CD1c-positive myeloid dendritic cell (primary cell): ENCODE measurements at regions not wholly inside any gene's neighbourhood (a gene's known extent, or its start where the extent isn't known, plus 50 kb on each side); places are given as distances from the start of the nearest gene placed in this dataset.
"Not testable (repeated sequence)": the region's sequence is repeated elsewhere in the genome, so short reads cannot be mapped to it uniquely, and the experiment has no call there.

Experiments used
- DNase-seq: peaks from one replicate; pipeline ENCODE4 v3.0.0-alpha.2; 2016; ENCODE audit errors: extremely low spot score

- no peak for DNase-seq
Measured at GRCh38 chr9:75669721-75670120, 220.8 kb upstream of the PCSK5 start.

- no peak for DNase-seq
Measured at GRCh38 chr9:75671354-75671753, 219.1 kb upstream of the PCSK5 start.

- no peak for DNase-seq
Measured at GRCh38 chr9:75672478-75672877, 218.0 kb upstream of the PCSK5 start.

DNA sequence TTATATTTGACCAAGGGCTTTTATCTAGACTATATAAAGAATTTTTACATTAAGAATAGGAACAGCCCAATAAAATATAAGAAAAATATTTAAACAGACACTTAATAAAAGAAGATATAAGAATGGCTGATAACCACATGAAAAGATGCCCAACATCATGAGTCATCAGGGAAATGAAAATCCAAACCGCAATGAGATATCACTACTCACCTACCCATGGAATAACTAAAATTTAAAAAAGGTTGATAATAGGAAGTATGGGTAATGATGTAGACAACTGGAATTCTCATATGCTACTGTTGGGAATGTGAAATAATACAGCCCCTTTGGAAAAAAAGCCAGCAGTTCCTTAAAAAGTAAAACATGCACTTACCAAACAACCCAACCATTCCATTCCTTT lies 206.9 kb upstream of the PCSK5 start:
- DNase-seq: no peak

GRCh38 chr9:75685062-75685461 lies 205.4 kb upstream of the PCSK5 start:
- DNase-seq: no peak

- no peak for DNase-seq
Measured at GRCh38 chr9:75687359-75687953, 203.0 kb upstream of the PCSK5 start.

- DNase-seq: not testable (repeated sequence)
Measured at GRCh38 chr9:75690551-75690950, 199.9 kb upstream of the PCSK5 start.

DNA sequence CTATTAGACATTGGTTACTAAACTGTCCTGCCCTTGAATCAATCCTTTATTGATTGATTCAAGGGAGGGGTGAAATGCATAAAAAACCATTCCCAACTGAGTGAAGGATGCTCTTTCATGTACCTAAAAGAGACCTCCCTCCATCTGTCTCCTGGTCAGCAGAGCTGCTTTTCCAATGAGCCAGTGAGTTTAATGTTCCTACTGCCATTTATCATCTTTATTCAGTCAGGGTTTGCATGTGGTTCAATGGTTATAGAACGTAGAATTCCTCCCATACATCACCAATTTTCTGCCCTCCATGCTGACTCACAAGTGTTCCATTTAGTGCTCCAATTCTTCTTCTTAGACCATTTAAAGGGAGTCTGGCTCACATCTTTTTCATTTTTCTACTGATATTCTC lies 199.1 kb upstream of the PCSK5 start:
- no peak for DNase-seq

DNA sequence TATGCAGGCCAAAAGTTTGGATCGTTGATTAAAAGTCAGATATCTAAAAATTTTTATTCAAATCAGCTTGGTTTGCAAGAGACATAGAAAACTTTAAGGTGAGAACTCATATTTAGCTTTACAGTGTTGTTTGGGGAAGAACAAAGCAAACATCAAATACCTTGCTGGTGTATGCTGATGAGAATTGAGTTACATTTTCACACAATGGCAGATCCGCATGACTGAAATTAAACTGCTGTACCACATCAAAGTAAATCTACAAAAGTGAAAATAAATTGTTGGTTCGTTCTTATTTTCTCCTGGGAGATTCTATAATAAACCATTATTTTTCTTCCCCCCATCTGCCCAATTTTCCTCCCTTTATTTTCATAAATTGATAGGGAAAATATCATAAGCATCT lies 198.2 kb upstream of the PCSK5 start:
- DNase-seq: no peak

- no peak for DNase-seq
Measured at GRCh38 chr9:75695921-75696320, 194.6 kb upstream of the PCSK5 start.

DNA sequence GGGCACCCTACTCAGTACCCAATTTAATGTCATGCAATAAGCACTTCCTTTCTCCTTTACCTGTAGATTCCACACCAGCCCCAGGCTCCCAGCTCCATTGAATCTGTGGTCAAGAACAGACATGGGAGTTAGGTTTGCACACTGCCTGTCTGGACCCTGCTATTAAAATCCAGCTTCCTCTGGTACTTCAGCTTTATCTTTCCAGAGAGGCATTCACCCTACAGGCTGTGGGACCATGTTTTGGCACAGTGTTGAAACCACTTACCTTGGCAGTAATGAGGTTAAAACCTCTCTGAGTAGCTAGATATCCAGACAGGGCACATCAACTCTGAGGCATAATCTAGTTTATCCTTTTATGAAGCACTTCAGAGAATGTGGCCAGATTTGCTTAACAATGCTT lies 191.5 kb upstream of the PCSK5 start:
- no peak for DNase-seq

GRCh38 chr9:75699625-75700251 lies 190.7 kb upstream of the PCSK5 start:
- DNase-seq: no peak

- no peak for DNase-seq
Measured at GRCh38 chr9:75700252-75700640, 190.2 kb upstream of the PCSK5 start.

GRCh38 chr9:75707191-75707590 lies 183.3 kb upstream of the PCSK5 start:
- no peak for DNase-seq

GRCh38 chr9:75709698-75710097 lies 180.8 kb upstream of the PCSK5 start:
- DNase-seq: no peak

- no peak for DNase-seq
Measured at GRCh38 chr9:75712700-75713099, 177.8 kb upstream of the PCSK5 start.

GRCh38 chr9:75713335-75713734 lies 177.1 kb upstream of the PCSK5 start:
- DNase-seq: no peak

DNA sequence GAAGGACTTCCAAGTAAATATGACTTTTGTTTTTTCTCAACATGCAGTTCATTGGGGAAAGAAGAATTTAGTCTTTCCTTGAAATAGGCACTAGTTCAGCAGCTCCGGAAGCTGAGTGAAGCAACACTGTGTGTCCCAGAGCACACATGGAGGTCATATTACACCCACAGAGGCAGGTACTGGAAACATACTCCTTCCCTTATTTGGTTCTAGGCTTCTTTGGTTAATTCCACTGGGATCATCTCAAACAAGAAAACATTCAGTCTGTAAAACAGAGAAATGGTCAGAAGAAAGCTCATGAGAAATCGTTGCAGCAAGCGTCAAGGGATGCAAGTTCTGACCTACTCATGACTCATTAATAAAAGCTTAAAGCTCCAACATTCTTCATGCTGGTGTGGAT lies 175.1 kb upstream of the PCSK5 start:
- DNase-seq: no peak

DNA sequence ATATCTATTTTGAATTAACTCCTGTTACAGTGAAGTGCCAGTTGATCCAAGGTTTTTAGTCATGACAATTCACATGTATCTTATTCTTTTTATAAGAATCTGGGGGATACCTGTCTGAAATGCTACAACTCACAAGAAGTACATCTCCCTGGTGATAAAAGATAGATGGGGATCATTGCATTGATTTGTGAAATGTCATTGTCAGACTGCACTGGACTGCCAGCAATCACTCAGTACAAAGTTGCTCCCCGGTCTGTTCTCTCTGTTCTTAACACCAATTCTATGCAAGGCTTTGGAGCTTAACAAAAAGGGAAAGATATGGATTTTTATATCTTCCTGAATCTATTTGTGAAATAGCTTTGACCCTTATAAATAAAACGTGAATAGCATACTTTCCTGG lies 171.8 kb upstream of the PCSK5 start:
- no peak for DNase-seq

DNA sequence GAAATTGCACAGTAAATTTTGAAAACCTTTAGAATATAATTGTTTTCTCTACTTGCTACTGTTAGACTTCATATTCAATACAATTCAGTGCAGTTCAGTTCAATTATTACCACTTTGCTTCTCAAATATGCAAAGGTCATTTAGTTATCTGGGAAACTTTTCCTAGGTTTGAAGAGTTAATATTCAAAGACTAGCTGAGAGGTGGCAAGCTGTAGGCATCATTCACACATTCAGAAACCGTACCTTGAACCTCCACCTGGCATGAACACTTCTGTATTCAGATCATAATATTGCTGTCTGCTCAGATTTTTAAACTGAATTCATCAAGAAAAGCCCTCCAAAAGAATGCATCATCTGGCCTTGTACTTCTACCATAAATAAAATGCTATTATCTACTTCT lies 162.1 kb upstream of the PCSK5 start:
- DNase-seq: no peak

- no peak for DNase-seq
Measured at GRCh38 chr9:75734802-75735201, 155.7 kb upstream of the PCSK5 start.

DNA sequence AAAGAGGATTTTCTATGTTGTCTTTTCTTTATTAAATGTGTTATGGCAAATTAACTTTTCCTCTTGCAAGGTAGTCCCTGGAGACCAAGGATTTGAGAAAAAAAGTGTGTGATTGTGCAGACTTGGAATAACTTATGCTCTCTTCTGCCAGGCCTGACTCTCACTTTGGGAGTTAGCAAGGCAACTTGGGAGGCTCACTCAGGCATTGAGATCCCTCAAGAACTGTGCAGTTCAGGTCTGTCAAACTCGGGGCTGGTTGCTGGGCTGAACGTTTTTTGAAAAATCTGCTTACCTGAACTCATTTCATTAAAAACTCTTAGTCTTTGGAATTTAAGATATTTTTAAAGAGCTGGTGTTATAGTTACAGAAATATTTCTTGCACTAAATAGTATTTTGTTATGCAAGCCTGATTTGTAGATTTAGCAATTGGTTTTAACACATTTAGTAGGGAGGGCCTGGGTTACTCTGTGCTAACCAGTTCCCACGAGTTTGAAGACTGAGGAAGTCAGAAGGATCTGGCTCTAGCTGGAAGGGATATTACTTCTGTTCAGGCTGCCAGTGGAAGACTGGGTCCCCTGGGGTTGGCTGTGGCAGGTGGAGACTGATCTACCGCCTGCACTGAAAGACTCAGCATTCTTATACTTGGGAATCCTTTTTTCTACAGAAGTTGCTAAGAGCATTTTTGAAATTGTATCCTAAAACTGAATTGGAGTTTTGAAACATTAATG lies 150.4 kb upstream of the PCSK5 start:
- DNase-seq: no peak

- DNase-seq: no peak
Measured at GRCh38 chr9:75743855-75744254, 146.6 kb upstream of the PCSK5 start.
